Neural progenitor cell (in vitro differentiated cells): ENCODE measurements at regions not wholly inside any gene's neighbourhood (a gene's known extent, or its start where the extent isn't known, plus 50 kb on each side); places are given as distances from the start of the nearest gene placed in this dataset.
A peak's percentile ranks its signal among the peaks of the same experiment; 100 is the strongest.

Experiments
- DNase-seq: peaks from one replicate; pipeline ENCODE4 v3.0.0-alpha.2; 2016; ENCODE audit warnings: low spot score
- H2AFZ ChIP-seq: fragments of 200-600 bp; sonication (generic); replicated peaks from 2 replicates; pipeline ENCODE4 v1.6.1; 2016; ENCODE audit warnings: antibody characterized with exemption
- H3F3A ChIP-seq: fragments of 200-600 bp; sonication (generic); 2 replicates; pipeline ENCODE4 v1.6.1; 2016; ENCODE audit warnings: antibody characterized with exemption, low read depth
- H3K27ac ChIP-seq: fragments of 200-600 bp; sonication (generic); 2 replicates; pipeline ENCODE4 v1.5.1; 2016; ENCODE audit warnings: mild to moderate bottlenecking
- H3K27me3 ChIP-seq: fragments of 200-600 bp; sonication (generic); 2 replicates; pipeline ENCODE4 v1.6.1; 2016; ENCODE audit warnings: mild to moderate bottlenecking, moderate library complexity
- H3K36me3 ChIP-seq: fragments of 200-600 bp; sonication (generic); 2 replicates; pipeline ENCODE4 v1.5.1; 2016
- H3K4me1 ChIP-seq: fragments of 200-600 bp; sonication (generic); 2 replicates; pipeline ENCODE4 v1.6.1; 2016; ENCODE audit warnings: mixed run types
- H3K4me2 ChIP-seq: fragments of 200-600 bp; sonication (generic); 2 replicates; pipeline ENCODE4 v1.6.1; 2016
- H3K4me3 ChIP-seq: fragments of 200-600 bp; sonication (generic); 2 replicates; pipeline ENCODE4 v1.5.1; 2016
- H3K79me2 ChIP-seq: fragments of 200-600 bp; sonication (generic); 2 replicates; pipeline ENCODE4 v1.6.1; 2016; ENCODE audit warnings: low read depth
- H3K9ac ChIP-seq: fragments of 200-600 bp; sonication (generic); 2 replicates; pipeline ENCODE4 v1.6.1; 2016
- H3K9me3 ChIP-seq: fragments of 200-600 bp; sonication (generic); 2 replicates; pipeline ENCODE4 v1.5.1; 2016; ENCODE audit warnings: low read depth
- H4K20me1 ChIP-seq: fragments of 200-600 bp; sonication (generic); 2 replicates; pipeline ENCODE4 v1.6.1; 2016; ENCODE audit warnings: low read depth
- H3K27ac Mint-ChIP-seq: 3 replicates; pipeline ENCODE4 v1.8.0; 2021; ENCODE audit warnings: mixed read lengths
- H3K27me3 Mint-ChIP-seq: 2 replicates; pipeline ENCODE4 v1.8.0; 2022; ENCODE audit warnings: low read depth, mild to moderate bottlenecking, inconsistent platforms, moderate library complexity, mixed read lengths; ENCODE audit not compliant: insufficient read depth
- H3K36me3 Mint-ChIP-seq: 3 replicates; pipeline ENCODE4 v1.8.0; 2021; ENCODE audit warnings: mixed read lengths
- H3K4me1 Mint-ChIP-seq: 3 replicates; pipeline ENCODE4 v1.8.0; 2021; ENCODE audit warnings: mixed read lengths
- H3K4me3 Mint-ChIP-seq: 3 replicates; pipeline ENCODE4 v1.8.0; 2021; ENCODE audit warnings: mild to moderate bottlenecking, moderate library complexity, mixed read lengths
- H3K9me3 Mint-ChIP-seq: 3 replicates; pipeline ENCODE4 v1.8.0; 2020; ENCODE audit warnings: mixed read lengths
- CTCF ChIP-seq: fragments of 200-600 bp; sonication (generic); IDR thresholded peaks from 2 replicates; pipeline ENCODE4 v1.5.1; 2017; ENCODE audit warnings: antibody characterized with exemption, mild to moderate bottlenecking
- EZH2 ChIP-seq: fragments of 200-600 bp; sonication (generic); IDR thresholded peaks from 2 replicates; pipeline ENCODE4 v1.6.1; 2017; ENCODE audit warnings: antibody characterized with exemption, mild to moderate bottlenecking, moderate library complexity
- EZH2phosphoT487 ChIP-seq: fragments of 200-600 bp; sonication (generic); IDR thresholded peaks from 2 replicates; pipeline ENCODE4 v1.6.1; 2017; ENCODE audit warnings: antibody characterized with exemption

GRCh38 chr11:91641153-91641552 lies 583.5 kb upstream of the FAT3 start:
- no peak for DNase-seq
- no peak overlapping the region for H3K9ac ChIP-seq
- Mint-ChIP-seq H3K27me3 (no peaks in the 10 kb centered on the region), H3K9me3 (no peaks in the 10 kb centered on the region), H3K27ac (no peak overlapping the region), H3K36me3 (no peaks in the 10 kb centered on the region), H3K4me3 (no peak overlapping the region), H3K4me1 (peaks cover 5% of the 10 kb centered on the region)
- TF ChIP-seq EZH2phosphoT487 (no peak), EZH2 (no peak), CTCF (no peak)
- no peaks in the 10 kb centered on the region for H3K36me3 ChIP-seq
- no peaks in the 10 kb centered on the region for H4K20me1 ChIP-seq
- H3F3A ChIP-seq, result no peaks in the 10 kb centered on the region
- H3K79me2 ChIP-seq, result no peaks in the 10 kb centered on the region
- H3K4me1 ChIP-seq, result no peaks in the 10 kb centered on the region
- H3K4me3 ChIP-seq, result no peak overlapping the region
- H2AFZ ChIP-seq, result no peak overlapping the region
- H3K27ac ChIP-seq, result no peak overlapping the region
- no peak overlapping the region for H3K4me2 ChIP-seq
- H3K27me3 ChIP-seq, result no peaks in the 10 kb centered on the region
- no peaks in the 10 kb centered on the region for H3K9me3 ChIP-seq

- TF ChIP-seq CTCF (no peak), EZH2 (no peak), EZH2phosphoT487 (no peak)
- no peaks in the 10 kb centered on the region for H3F3A ChIP-seq
- no peak overlapping the region for H3K4me3 Mint-ChIP-seq
- no peaks in the 10 kb centered on the region for H3K9me3 Mint-ChIP-seq
- H3K4me1 ChIP-seq, result no peaks in the 10 kb centered on the region
- no peak for DNase-seq
- H3K4me2 ChIP-seq, result no peak overlapping the region
- H3K9ac ChIP-seq, result no peak overlapping the region
- H3K4me1 Mint-ChIP-seq, result peaks cover 5% of the 10 kb centered on the region
- H3K27ac ChIP-seq, result no peak overlapping the region
- no peaks in the 10 kb centered on the region for H3K36me3 Mint-ChIP-seq
- no peaks in the 10 kb centered on the region for H3K27me3 Mint-ChIP-seq
- H3K4me3 ChIP-seq, result no peak overlapping the region
- H3K27ac Mint-ChIP-seq, result no peak overlapping the region
- no peaks in the 10 kb centered on the region for H3K9me3 ChIP-seq
- no peaks in the 10 kb centered on the region for H3K79me2 ChIP-seq
- no peaks in the 10 kb centered on the region for H3K36me3 ChIP-seq
- no peak overlapping the region for H2AFZ ChIP-seq
- H4K20me1 ChIP-seq, result no peaks in the 10 kb centered on the region
- H3K27me3 ChIP-seq, result no peaks in the 10 kb centered on the region
Measured at GRCh38 chr11:91639359-91639758, 585.3 kb upstream of the FAT3 start.

- H3K4me3 Mint-ChIP-seq, result no peak overlapping the region
- no peaks in the 10 kb centered on the region for H3K4me1 ChIP-seq
- H3K36me3 ChIP-seq, result no peaks in the 10 kb centered on the region
- no peaks in the 10 kb centered on the region for H3K9me3 ChIP-seq
- no peak for DNase-seq
- H3K27ac ChIP-seq, result no peak overlapping the region
- no peaks in the 10 kb centered on the region for H3K36me3 Mint-ChIP-seq
- H3K27ac Mint-ChIP-seq, result no peak overlapping the region
- no peaks in the 10 kb centered on the region for H4K20me1 ChIP-seq
- TF ChIP-seq EZH2 (no peak), EZH2phosphoT487 (no peak), CTCF (no peak)
- no peak overlapping the region for H3K4me2 ChIP-seq
- H2AFZ ChIP-seq, result peak overlapping the region; percentile 32
- no peaks in the 10 kb centered on the region for H3K27me3 ChIP-seq
- no peaks in the 10 kb centered on the region for H3K4me1 Mint-ChIP-seq
- H3K27me3 Mint-ChIP-seq, result no peaks in the 10 kb centered on the region
- no peak overlapping the region for H3K4me3 ChIP-seq
- H3K9me3 Mint-ChIP-seq, result no peaks in the 10 kb centered on the region
- H3F3A ChIP-seq, result no peaks in the 10 kb centered on the region
- H3K9ac ChIP-seq, result no peak overlapping the region
- no peaks in the 10 kb centered on the region for H3K79me2 ChIP-seq
Measured at GRCh38 chr11:91630916-91631673, 593.5 kb upstream of the FAT3 start.
